Body of pancreas (tissue), 4 donors: ENCODE measurements at regions not wholly inside any gene's neighbourhood (a gene's known extent, or its start where the extent isn't known, plus 50 kb on each side); places are given as distances from the start of the nearest gene placed in this dataset.

Experiments used
- POLR2A ChIP-seq, 3 donors: fragments of 450-650 bp; IDR thresholded peaks; one replicate each; pipeline ENCODE4 v1.6.1; 2016; ENCODE audit warnings: antibody characterized with exemption in 3 of 3, mild to moderate bottlenecking in 2 of 3
- TF ChIP-seq, protein P1 (sequence below), 7 experiments: fragments of 450-650 bp in 4 of 7; fragments of 200-600 bp in 3 of 7; sonication (generic) in 3 of 7; IDR thresholded peaks; one replicate each; pipeline ENCODE4 v1.5.1; 2016 to 2019; ENCODE audit warnings: antibody characterized with exemption in 7 of 7

DNA sequence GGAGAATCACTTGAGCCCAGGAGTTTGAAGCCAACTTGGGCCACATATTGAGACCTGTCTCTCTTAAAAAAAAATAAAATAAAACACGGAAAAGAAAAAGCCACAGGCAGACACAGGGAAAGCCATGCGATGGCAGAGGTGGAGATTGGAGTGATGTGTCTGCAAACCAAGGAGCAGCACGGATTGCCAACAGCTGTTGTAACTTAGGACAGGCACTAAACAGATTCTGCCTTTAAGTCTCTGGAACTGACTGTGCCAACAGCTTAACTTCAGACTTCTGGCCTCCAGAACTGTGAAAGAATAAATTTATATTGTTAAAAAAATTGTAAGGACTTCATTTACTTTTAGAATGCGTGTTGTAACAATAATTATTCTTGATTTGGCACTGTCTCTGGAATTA is 318.5 kb upstream of the CHD1 start:
- TF ChIP-seq, protein P1, sequence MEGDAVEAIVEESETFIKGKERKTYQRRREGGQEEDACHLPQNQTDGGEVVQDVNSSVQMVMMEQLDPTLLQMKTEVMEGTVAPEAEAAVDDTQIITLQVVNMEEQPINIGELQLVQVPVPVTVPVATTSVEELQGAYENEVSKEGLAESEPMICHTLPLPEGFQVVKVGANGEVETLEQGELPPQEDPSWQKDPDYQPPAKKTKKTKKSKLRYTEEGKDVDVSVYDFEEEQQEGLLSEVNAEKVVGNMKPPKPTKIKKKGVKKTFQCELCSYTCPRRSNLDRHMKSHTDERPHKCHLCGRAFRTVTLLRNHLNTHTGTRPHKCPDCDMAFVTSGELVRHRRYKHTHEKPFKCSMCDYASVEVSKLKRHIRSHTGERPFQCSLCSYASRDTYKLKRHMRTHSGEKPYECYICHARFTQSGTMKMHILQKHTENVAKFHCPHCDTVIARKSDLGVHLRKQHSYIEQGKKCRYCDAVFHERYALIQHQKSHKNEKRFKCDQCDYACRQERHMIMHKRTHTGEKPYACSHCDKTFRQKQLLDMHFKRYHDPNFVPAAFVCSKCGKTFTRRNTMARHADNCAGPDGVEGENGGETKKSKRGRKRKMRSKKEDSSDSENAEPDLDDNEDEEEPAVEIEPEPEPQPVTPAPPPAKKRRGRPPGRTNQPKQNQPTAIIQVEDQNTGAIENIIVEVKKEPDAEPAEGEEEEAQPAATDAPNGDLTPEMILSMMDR (IDR thresholded peaks at IDR 0.05) = no peak
- TF ChIP-seq POLR2A (IDR thresholded peaks at IDR 0.05) = no peak
